Central memory CD8-positive, alpha-beta T cell (primary cell): ENCODE measurements at regions not wholly inside any gene's neighbourhood (a gene's known extent, or its start where the extent isn't known, plus 50 kb on each side); places are given as distances from the start of the nearest gene placed in this dataset.

Experiments used
- ATAC-seq: fragments of 150-1000 bp; cut with Tn5 transposase; replicated peaks from 2 replicates; pipeline ENCODE4 v1.10.0; 2022; ENCODE audit warnings: mild to moderate bottlenecking, moderate FRiP score, moderate number of reproducible peaks; ENCODE audit not compliant: poor library complexity, severe bottlenecking; ENCODE audit errors: extremely low read depth
- DNase-seq, 2 donors: peaks; one replicate each; pipeline ENCODE4 v3.0.0; 2021; ENCODE audit warnings: low spot score in 2 of 2
- H3K27ac Mint-ChIP-seq: one replicate; pipeline ENCODE4 v1.8.0; 2022; ENCODE audit warnings: low read depth, mild to moderate bottlenecking, moderate library complexity, mixed read lengths
- H3K27me3 Mint-ChIP-seq: one replicate; pipeline ENCODE4 v1.8.0; 2022; ENCODE audit warnings: mixed read lengths
- H3K36me3 Mint-ChIP-seq: one replicate; pipeline ENCODE4 v1.8.0; 2022; ENCODE audit warnings: mild to moderate bottlenecking, moderate library complexity, mixed read lengths; ENCODE audit not compliant: insufficient read depth
- H3K4me1 Mint-ChIP-seq: one replicate; pipeline ENCODE4 v1.8.0; 2022; ENCODE audit warnings: mixed read lengths
- H3K4me3 Mint-ChIP-seq: one replicate; pipeline ENCODE4 v1.8.0; 2022; ENCODE audit warnings: mild to moderate bottlenecking, moderate library complexity, mixed read lengths
- H3K9me3 Mint-ChIP-seq: one replicate; pipeline ENCODE4 v1.8.0; 2022; ENCODE audit warnings: mixed read lengths

- Mint-ChIP-seq H3K4me1 (no peaks in the 10 kb centered on the region), H3K4me3 (no peak overlapping the region), H3K27me3 (peaks cover 6% of the 10 kb centered on the region), H3K36me3 (no peaks in the 10 kb centered on the region), H3K27ac (no peak overlapping the region), H3K9me3 (no peaks in the 10 kb centered on the region)
- ATAC-seq (no peak), DNase-seq (no peak)
Observed at GRCh38 chr9:120289098-120289497, 290.9 kb downstream of the CDK5RAP2 start.

GRCh38 chr9:120286530-120286929 lies 293.4 kb downstream of the CDK5RAP2 start:
- Mint-ChIP-seq H3K36me3 (no peaks in the 10 kb centered on the region), H3K9me3 (no peaks in the 10 kb centered on the region), H3K4me3 (no peak overlapping the region), H3K27me3 (peaks cover 18% of the 10 kb centered on the region), H3K27ac (no peak overlapping the region), H3K4me1 (no peaks in the 10 kb centered on the region)
- no peak for ATAC-seq
- no peak for DNase-seq

GRCh38 chr9:120284821-120285220 lies 295.1 kb downstream of the CDK5RAP2 start:
- H3K4me1 Mint-ChIP-seq: no peaks in the 10 kb centered on the region
- no peak for ATAC-seq
- H3K9me3 Mint-ChIP-seq: no peaks in the 10 kb centered on the region
- no peak for DNase-seq
- no peak overlapping the region for H3K4me3 Mint-ChIP-seq
- peaks cover 25% of the 10 kb centered on the region for H3K27me3 Mint-ChIP-seq
- H3K36me3 Mint-ChIP-seq: no peaks in the 10 kb centered on the region
- no peak overlapping the region for H3K27ac Mint-ChIP-seq

GRCh38 chr9:120281665-120282064 lies 298.3 kb downstream of the CDK5RAP2 start:
- Mint-ChIP-seq H3K4me1 (no peaks in the 10 kb centered on the region), H3K4me3 (no peak overlapping the region), H3K27ac (no peak overlapping the region), H3K27me3 (peaks cover 40% of the 10 kb centered on the region), H3K36me3 (no peaks in the 10 kb centered on the region), H3K9me3 (no peaks in the 10 kb centered on the region)
- no peak for ATAC-seq
- DNase-seq: no peak

GRCh38 chr9:120267929-120268328 lies 312.0 kb downstream of the CDK5RAP2 start:
- Mint-ChIP-seq H3K9me3 (peaks cover 16% of the 10 kb centered on the region), H3K4me1 (no peaks in the 10 kb centered on the region), H3K27ac (no peak overlapping the region), H3K36me3 (no peaks in the 10 kb centered on the region), H3K4me3 (no peak overlapping the region), H3K27me3 (peaks cover 9% of the 10 kb centered on the region)
- ATAC-seq (no peak), DNase-seq (no peak)

DNA sequence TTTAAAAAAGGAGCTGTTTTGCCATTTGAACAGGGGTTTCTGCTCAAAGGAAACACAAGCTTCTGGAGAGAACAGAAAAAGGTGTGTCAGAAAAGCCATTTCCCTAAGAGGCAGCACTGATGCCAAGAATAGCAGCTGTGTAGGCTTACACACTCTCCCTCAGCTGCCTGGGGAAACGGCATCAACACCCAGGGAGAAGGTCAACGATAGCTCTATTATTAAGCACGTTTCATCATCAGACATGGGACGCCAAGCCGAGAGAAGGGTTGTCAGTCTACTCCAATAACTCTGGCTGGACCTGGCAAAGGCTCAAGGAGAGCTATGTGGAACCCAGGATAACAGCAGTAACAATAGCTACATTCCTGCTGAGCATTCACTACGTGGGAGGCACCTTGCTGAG lies 314.2 kb downstream of the CDK5RAP2 start:
- Mint-ChIP-seq H3K27me3 (peaks cover 9% of the 10 kb centered on the region), H3K36me3 (no peaks in the 10 kb centered on the region), H3K9me3 (peaks cover 9% of the 10 kb centered on the region), H3K27ac (no peak overlapping the region), H3K4me1 (no peaks in the 10 kb centered on the region), H3K4me3 (no peak overlapping the region)
- DNase-seq (no peak), ATAC-seq (no peak)

GRCh38 chr9:120264528-120264927 lies 315.4 kb downstream of the CDK5RAP2 start:
- DNase-seq (no peak), ATAC-seq (no peak)
- Mint-ChIP-seq H3K9me3 (peaks cover 9% of the 10 kb centered on the region), H3K4me1 (no peaks in the 10 kb centered on the region), H3K27ac (no peak overlapping the region), H3K4me3 (no peak overlapping the region), H3K36me3 (no peaks in the 10 kb centered on the region), H3K27me3 (peaks cover 12% of the 10 kb centered on the region)

- Mint-ChIP-seq H3K9me3 (peaks cover 9% of the 10 kb centered on the region), H3K27me3 (peaks cover 19% of the 10 kb centered on the region), H3K4me3 (no peak overlapping the region), H3K27ac (no peak overlapping the region), H3K4me1 (no peaks in the 10 kb centered on the region), H3K36me3 (no peaks in the 10 kb centered on the region)
- DNase-seq (no peak), ATAC-seq (no peak)
Observed at GRCh38 chr9:120263836-120264235, 316.1 kb downstream of the CDK5RAP2 start.

GRCh38 chr9:120261419-120261818 lies 318.5 kb downstream of the CDK5RAP2 start:
- peaks cover 22% of the 10 kb centered on the region for H3K27me3 Mint-ChIP-seq
- H3K4me1 Mint-ChIP-seq: no peaks in the 10 kb centered on the region
- no peaks in the 10 kb centered on the region for H3K36me3 Mint-ChIP-seq
- peaks cover 9% of the 10 kb centered on the region for H3K9me3 Mint-ChIP-seq
- ATAC-seq: no peak
- no peak overlapping the region for H3K4me3 Mint-ChIP-seq
- H3K27ac Mint-ChIP-seq: no peak overlapping the region
- no peak for DNase-seq

DNA sequence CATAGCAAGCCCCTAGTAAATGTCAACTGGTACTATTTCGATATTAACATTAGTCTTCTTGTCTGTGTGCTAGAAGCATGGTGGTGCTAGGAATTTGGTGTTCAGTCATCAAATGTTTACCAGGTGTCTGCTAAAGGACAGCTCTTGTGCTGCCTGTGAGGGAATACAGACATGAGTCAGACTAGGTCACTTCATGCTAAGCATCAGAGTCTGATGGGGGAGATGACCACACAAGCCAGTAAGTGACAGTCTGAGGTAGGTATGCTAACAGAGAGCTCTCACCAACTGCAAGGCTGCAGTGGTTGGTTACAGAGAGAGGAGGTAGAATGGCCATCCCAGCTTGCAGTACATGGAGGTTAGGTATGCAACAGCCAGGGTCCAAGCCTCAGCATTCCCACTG lies 320.9 kb downstream of the CDK5RAP2 start:
- Mint-ChIP-seq H3K36me3 (no peaks in the 10 kb centered on the region), H3K4me3 (no peak overlapping the region), H3K27me3 (peaks cover 16% of the 10 kb centered on the region), H3K9me3 (peaks cover 3% of the 10 kb centered on the region), H3K4me1 (no peaks in the 10 kb centered on the region), H3K27ac (no peak overlapping the region)
- no peak for ATAC-seq
- DNase-seq: no peak

GRCh38 chr9:120258096-120258495 lies 321.9 kb downstream of the CDK5RAP2 start:
- H3K9me3 Mint-ChIP-seq: no peaks in the 10 kb centered on the region
- no peaks in the 10 kb centered on the region for H3K4me1 Mint-ChIP-seq
- no peak overlapping the region for H3K27ac Mint-ChIP-seq
- H3K36me3 Mint-ChIP-seq: peaks cover 2% of the 10 kb centered on the region
- ATAC-seq (no peak), DNase-seq (no peak)
- H3K27me3 Mint-ChIP-seq: peaks cover 21% of the 10 kb centered on the region
- no peak overlapping the region for H3K4me3 Mint-ChIP-seq

DNA sequence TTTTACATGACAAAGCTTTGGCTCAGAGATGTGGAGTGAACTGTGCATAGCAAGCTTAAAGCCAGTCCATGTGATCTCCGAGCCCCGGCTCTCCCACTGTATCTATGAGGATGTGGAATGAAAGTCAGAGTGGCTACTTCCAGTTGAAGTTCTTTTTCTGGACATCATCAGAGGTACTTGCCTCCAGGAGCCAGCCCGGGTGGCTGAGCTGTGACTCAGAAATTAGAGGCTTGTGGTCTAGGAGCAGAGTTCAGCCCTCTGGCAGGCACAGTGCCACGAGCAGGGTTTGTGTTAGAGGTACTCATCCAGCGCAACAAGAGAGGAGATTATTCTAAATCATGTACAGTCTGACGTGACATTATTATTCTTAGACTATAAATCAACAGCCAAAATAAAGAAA lies 322.5 kb downstream of the CDK5RAP2 start:
- no peak overlapping the region for H3K4me3 Mint-ChIP-seq
- H3K36me3 Mint-ChIP-seq: peaks cover 2% of the 10 kb centered on the region
- no peak overlapping the region for H3K27ac Mint-ChIP-seq
- peaks cover 21% of the 10 kb centered on the region for H3K27me3 Mint-ChIP-seq
- ATAC-seq (no peak), DNase-seq (no peak)
- H3K4me1 Mint-ChIP-seq: no peaks in the 10 kb centered on the region
- no peaks in the 10 kb centered on the region for H3K9me3 Mint-ChIP-seq

- Mint-ChIP-seq H3K27ac (no peak overlapping the region), H3K36me3 (peaks cover 2% of the 10 kb centered on the region), H3K4me1 (no peaks in the 10 kb centered on the region)
Observed at GRCh38 chr9:120256146-120256545, 323.8 kb downstream of the CDK5RAP2 start.

GRCh38 chr9:120252248-120252647 lies 327.7 kb downstream of the CDK5RAP2 start:
- H3K9me3 Mint-ChIP-seq: no peaks in the 10 kb centered on the region
- no peak overlapping the region for H3K27ac Mint-ChIP-seq
- no peaks in the 10 kb centered on the region for H3K4me1 Mint-ChIP-seq
- ATAC-seq: no peak
- peaks cover 2% of the 10 kb centered on the region for H3K36me3 Mint-ChIP-seq
- peaks cover 9% of the 10 kb centered on the region for H3K27me3 Mint-ChIP-seq
- DNase-seq: no peak
- no peak overlapping the region for H3K4me3 Mint-ChIP-seq

More at GRCh38 chr9:120256146-120256545, 323.8 kb downstream of the CDK5RAP2 start:
- Mint-ChIP-seq H3K27me3 (peaks cover 21% of the 10 kb centered on the region), H3K9me3 (no peaks in the 10 kb centered on the region), H3K4me3 (no peak overlapping the region)
- no peak for ATAC-seq
- DNase-seq: no peak
